Caco-2 (cell line): ENCODE measurements at regions not wholly inside any gene's neighbourhood (a gene's known extent, or its start where the extent isn't known, plus 50 kb on each side); places are given as distances from the start of the nearest gene placed in this dataset.

Experiments
- BruUV-seq: library from RNA; stranded (reverse); fragments of 400-500 nt; replicated peaks from 2 replicates; lab custom pipeline; 2021; lab: Mats Ljungman, UMichigan
- CTCF ChIA-PET: fragments of 300-600 bp; sonication (Branson Sonifier 250); formaldehyde crosslinking; loops from one replicate; lab custom pipeline; 2022; ENCODE audit warnings: antibody characterized with exemption; lab: Charles Lee
- POLR2A ChIA-PET: fragments of 300-600 bp; sonication (Branson Sonifier 250); formaldehyde crosslinking; loops from one replicate; lab custom pipeline; 2022; ENCODE audit warnings: antibody characterized with exemption; lab: Charles Lee
- DNase-seq, 2 experiments: peaks; one replicate each; pipeline versions ENCODE4 v3.0.0 to v3.0.0-alpha.2; 2020 to 2022
- H3K27me3 ChIP-seq: replicated peaks from 2 replicates; pipeline ENCODE4 v1.6.0; 2011; ENCODE audit warnings: low read length; ENCODE audit not compliant: control insufficient read depth, insufficient read depth
- H3K36me3 ChIP-seq: 2 replicates; pipeline ENCODE4 v1.5.1; 2011; ENCODE audit warnings: low read length; ENCODE audit not compliant: control insufficient read depth, insufficient read depth
- H3K4me1 ChIP-seq: fragments of 250-450 bp; sonication (Bioruptor Pico); 2 replicates; pipeline ENCODE4 v1.5.1; 2020; ENCODE audit warnings: mild to moderate bottlenecking
- H3K4me3 ChIP-seq: 2 replicates; pipeline ENCODE4 v1.5.1; 2011; ENCODE audit warnings: low read depth, mild to moderate bottlenecking, control low read depth, low read length
- H3K9me3 ChIP-seq: fragments of 250-450 bp; sonication (Bioruptor Pico); 2 replicates; pipeline ENCODE4 v1.5.1; 2020; ENCODE audit warnings: mild to moderate bottlenecking, moderate library complexity
- H3K27ac Mint-ChIP-seq: one replicate; pipeline ENCODE4 v1.8.0; 2022; ENCODE audit warnings: mixed read lengths; ENCODE audit not compliant: unreplicated experiment
- H3K27me3 Mint-ChIP-seq: one replicate; pipeline ENCODE4 v1.8.0; 2022; ENCODE audit warnings: mixed read lengths; ENCODE audit not compliant: insufficient read depth, unreplicated experiment
- H3K36me3 Mint-ChIP-seq: one replicate; pipeline ENCODE4 v1.8.0; 2022; ENCODE audit warnings: mild to moderate bottlenecking, mixed read lengths; ENCODE audit not compliant: insufficient read depth, unreplicated experiment
- H3K4me1 Mint-ChIP-seq: one replicate; pipeline ENCODE4 v1.8.0; 2022; ENCODE audit warnings: low read depth, mixed read lengths; ENCODE audit not compliant: unreplicated experiment
- H3K4me3 Mint-ChIP-seq: one replicate; pipeline ENCODE4 v1.8.0; 2022; ENCODE audit warnings: mild to moderate bottlenecking, moderate library complexity, mixed read lengths; ENCODE audit not compliant: unreplicated experiment
- H3K9me3 Mint-ChIP-seq: one replicate; pipeline ENCODE4 v1.8.0; 2022; ENCODE audit warnings: mixed read lengths; ENCODE audit not compliant: unreplicated experiment
- intact Hi-C: fragments of 100-400 bp; cut with micrococcal nuclease; formaldehyde crosslinking; loops from one replicate; pipeline ENCODE4 v1.10.0; 2022; ENCODE audit not compliant: unreplicated experiment
- TF ChIP-seq, protein P1 (sequence below), 2 experiments: fragments of 200-600 bp in 1 of 2; IDR thresholded peaks; 1 replicate in 1 of 2; 2 replicates in 1 of 2; pipeline versions ENCODE4 v1.5.1 to v1.8.0; 2011 to 2022; ENCODE audit warnings: antibody characterized with exemption in 1 of 2, control low read depth in 1 of 2, inconsistent platforms in 1 of 2, low read depth in 1 of 2, low read length in 1 of 2, mild to moderate bottlenecking in 1 of 2, moderate library complexity in 1 of 2; ENCODE audit not compliant: insufficient read depth in 1 of 2, severe bottlenecking in 1 of 2, unreplicated experiment in 1 of 2

GRCh38 chr12:29844667-29845066, 60.9 kb upstream of the TMTC1 start:
- TF ChIP-seq, protein P1, sequence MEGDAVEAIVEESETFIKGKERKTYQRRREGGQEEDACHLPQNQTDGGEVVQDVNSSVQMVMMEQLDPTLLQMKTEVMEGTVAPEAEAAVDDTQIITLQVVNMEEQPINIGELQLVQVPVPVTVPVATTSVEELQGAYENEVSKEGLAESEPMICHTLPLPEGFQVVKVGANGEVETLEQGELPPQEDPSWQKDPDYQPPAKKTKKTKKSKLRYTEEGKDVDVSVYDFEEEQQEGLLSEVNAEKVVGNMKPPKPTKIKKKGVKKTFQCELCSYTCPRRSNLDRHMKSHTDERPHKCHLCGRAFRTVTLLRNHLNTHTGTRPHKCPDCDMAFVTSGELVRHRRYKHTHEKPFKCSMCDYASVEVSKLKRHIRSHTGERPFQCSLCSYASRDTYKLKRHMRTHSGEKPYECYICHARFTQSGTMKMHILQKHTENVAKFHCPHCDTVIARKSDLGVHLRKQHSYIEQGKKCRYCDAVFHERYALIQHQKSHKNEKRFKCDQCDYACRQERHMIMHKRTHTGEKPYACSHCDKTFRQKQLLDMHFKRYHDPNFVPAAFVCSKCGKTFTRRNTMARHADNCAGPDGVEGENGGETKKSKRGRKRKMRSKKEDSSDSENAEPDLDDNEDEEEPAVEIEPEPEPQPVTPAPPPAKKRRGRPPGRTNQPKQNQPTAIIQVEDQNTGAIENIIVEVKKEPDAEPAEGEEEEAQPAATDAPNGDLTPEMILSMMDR (IDR thresholded peaks at IDR 0.05; ENCODE audit: insufficient read depth in 1 of 2, low read depth in 1 of 2, low read length in 1 of 2, severe bottlenecking in 1 of 2, unreplicated experiment in 1 of 2): no peak
- CTCF ChIA-PET: no interaction called here
- no TSS peak for BruUV-seq
- POLR2A ChIA-PET: no interaction called here
- no peak overlapping the region for H3K27ac Mint-ChIP-seq
- H3K4me1 Mint-ChIP-seq: no peaks in the 10 kb centered on the region
- no peaks in the 10 kb centered on the region for H3K27me3 Mint-ChIP-seq
- no peak overlapping the region for H3K4me3 Mint-ChIP-seq
- Histone ChIP-seq H3K4me1 (no peaks in the 10 kb centered on the region), H3K27me3 (no peaks in the 10 kb centered on the region), H3K4me3 (no peak overlapping the region), H3K9me3 (peaks cover 8% of the 10 kb centered on the region), H3K36me3 (no peaks in the 10 kb centered on the region)
- intact Hi-C loops: no loop called here
- DNase-seq: no peak
- H3K36me3 Mint-ChIP-seq: no peaks in the 10 kb centered on the region
- H3K9me3 Mint-ChIP-seq: peaks cover 22% of the 10 kb centered on the region

DNA sequence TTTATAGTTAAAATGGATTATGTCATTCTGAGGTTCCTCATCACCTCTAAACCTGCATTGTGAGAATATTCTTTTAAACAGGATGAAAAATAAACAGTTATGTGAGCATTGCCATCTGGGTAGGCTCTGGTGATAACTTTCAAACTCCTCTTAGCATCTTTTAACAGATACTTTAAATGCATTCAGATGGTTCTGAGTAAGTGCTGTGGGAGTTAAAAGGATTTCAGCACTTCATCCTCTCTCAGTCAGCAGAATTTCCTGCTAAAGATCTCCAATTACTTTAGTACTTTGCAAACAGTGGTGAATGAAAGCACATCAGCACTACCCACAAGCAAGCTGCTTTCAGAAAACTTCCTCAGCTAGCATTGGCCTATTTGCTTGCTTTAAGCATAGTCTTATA, 59.3 kb upstream of the TMTC1 start:
- H3K4me1 ChIP-seq: no peaks in the 10 kb centered on the region

GRCh38 chr12:29838768-29839167, 55.0 kb upstream of the TMTC1 start:
- peaks cover 55% of the 10 kb centered on the region for H3K9me3 Mint-ChIP-seq
- ChIA-PET CTCF (no interaction called here), POLR2A (no interaction called here)
- no peak overlapping the region for H3K4me3 Mint-ChIP-seq
- TF ChIP-seq, protein P1 (IDR thresholded peaks at IDR 0.05; ENCODE audit: insufficient read depth in 1 of 2, low read depth in 1 of 2, low read length in 1 of 2, severe bottlenecking in 1 of 2, unreplicated experiment in 1 of 2): no peak
- intact Hi-C loops: no loop called here
- no peaks in the 10 kb centered on the region for H3K4me1 Mint-ChIP-seq
- no peaks in the 10 kb centered on the region for H3K27me3 ChIP-seq
- no peak for DNase-seq
- H3K4me1 ChIP-seq: no peaks in the 10 kb centered on the region
- no peaks in the 10 kb centered on the region for H3K27me3 Mint-ChIP-seq
- no peak overlapping the region for H3K4me3 ChIP-seq
- no peaks in the 10 kb centered on the region for H3K36me3 ChIP-seq
- no peak overlapping the region for H3K27ac Mint-ChIP-seq
- BruUV-seq: no TSS peak
- no peaks in the 10 kb centered on the region for H3K36me3 Mint-ChIP-seq
- peaks cover 13% of the 10 kb centered on the region for H3K9me3 ChIP-seq

More for the DNA sequence above, 59.3 kb upstream of the TMTC1 start:
- intact Hi-C loops: no loop called here
- Histone ChIP-seq H3K4me3 (no peak overlapping the region), H3K9me3 (peaks cover 14% of the 10 kb centered on the region), H3K27me3 (no peaks in the 10 kb centered on the region), H3K36me3 (no peaks in the 10 kb centered on the region)
- BruUV-seq: no TSS peak
- no peaks in the 10 kb centered on the region for H3K27me3 Mint-ChIP-seq
- TF ChIP-seq, protein P1 (IDR thresholded peaks at IDR 0.05; ENCODE audit: insufficient read depth in 1 of 2, low read depth in 1 of 2, low read length in 1 of 2, severe bottlenecking in 1 of 2, unreplicated experiment in 1 of 2): no peak
- H3K4me1 Mint-ChIP-seq: no peaks in the 10 kb centered on the region
- H3K9me3 Mint-ChIP-seq: peaks cover 32% of the 10 kb centered on the region
- ChIA-PET CTCF (no interaction called here), POLR2A (no interaction called here)
- no peak overlapping the region for H3K4me3 Mint-ChIP-seq
- no peaks in the 10 kb centered on the region for H3K36me3 Mint-ChIP-seq
- no peak overlapping the region for H3K27ac Mint-ChIP-seq
- DNase-seq: no peak
